Smooth muscle cell (in vitro differentiated cells): ENCODE measurements at regions not wholly inside any gene's neighbourhood (a gene's known extent, or its start where the extent isn't known, plus 50 kb on each side); places are given as distances from the start of the nearest gene placed in this dataset.

Experiments used
- DNase-seq: peaks from one replicate; lab custom pipeline; 2025; ENCODE audit not compliant: unreplicated experiment; lab: John Stamatoyannopoulos, UW
- H2AFZ ChIP-seq: fragments of 200-600 bp; sonication (generic); 2 replicates; pipeline ENCODE4 v1.6.0; 2016; ENCODE audit warnings: antibody characterized with exemption, low read depth, mild to moderate bottlenecking
- H3F3A ChIP-seq: fragments of 200-600 bp; sonication (generic); 2 replicates; pipeline ENCODE4 v1.6.0; 2017; ENCODE audit warnings: antibody characterized with exemption, low read depth
- H3K27ac ChIP-seq: fragments of 200-600 bp; sonication (generic); 2 replicates; pipeline ENCODE4 v1.5.1; 2016; ENCODE audit warnings: low read depth, mild to moderate bottlenecking
- H3K27me3 ChIP-seq: fragments of 200-600 bp; sonication (generic); 2 replicates; pipeline ENCODE4 v1.6.1; 2016; ENCODE audit warnings: low read depth, mild to moderate bottlenecking
- H3K36me3 ChIP-seq: fragments of 200-600 bp; sonication (generic); 2 replicates; pipeline ENCODE4 v1.5.1; 2016; ENCODE audit warnings: low read depth
- H3K4me1 ChIP-seq: fragments of 200-600 bp; sonication (generic); 2 replicates; pipeline ENCODE4 v1.5.1; 2016; ENCODE audit warnings: low read depth
- H3K4me2 ChIP-seq: fragments of 200-600 bp; sonication (generic); 2 replicates; pipeline ENCODE4 v1.6.0; 2016; ENCODE audit warnings: mild to moderate bottlenecking
- H3K4me3 ChIP-seq: fragments of 200-600 bp; sonication (generic); 2 replicates; pipeline ENCODE4 v1.5.1; 2016; ENCODE audit warnings: mild to moderate bottlenecking
- H3K79me2 ChIP-seq: fragments of 200-600 bp; sonication (generic); 2 replicates; pipeline ENCODE4 v1.6.0; 2016; ENCODE audit warnings: low read depth, mild to moderate bottlenecking
- H3K9ac ChIP-seq: fragments of 200-600 bp; sonication (generic); 2 replicates; pipeline ENCODE4 v1.6.0; 2016; ENCODE audit warnings: low read depth
- H3K9me3 ChIP-seq: fragments of 200-600 bp; sonication (generic); replicated peaks from 2 replicates; pipeline ENCODE4 v1.5.1; 2016; ENCODE audit warnings: low read depth
- H4K20me1 ChIP-seq: fragments of 200-600 bp; sonication (generic); 2 replicates; pipeline ENCODE4 v1.6.0; 2016; ENCODE audit warnings: low read depth
- WGBS: methylation state at CpG from one replicate; pipeline ENCODE4 v1.1.7; 2016; ENCODE audit warnings: low lambda C conversion rate; 5-methylcytosine and 5-hydroxymethylcytosine counted together
- TF ChIP-seq, protein P1 (sequence below): fragments of 200-600 bp; sonication (generic); IDR thresholded peaks from 2 replicates; pipeline ENCODE4 v1.5.1; 2017; ENCODE audit warnings: borderline replicate concordance, mild to moderate bottlenecking, antibody characterized with exemption; ENCODE audit not compliant: insufficient read depth, poor library complexity, severe bottlenecking

DNA sequence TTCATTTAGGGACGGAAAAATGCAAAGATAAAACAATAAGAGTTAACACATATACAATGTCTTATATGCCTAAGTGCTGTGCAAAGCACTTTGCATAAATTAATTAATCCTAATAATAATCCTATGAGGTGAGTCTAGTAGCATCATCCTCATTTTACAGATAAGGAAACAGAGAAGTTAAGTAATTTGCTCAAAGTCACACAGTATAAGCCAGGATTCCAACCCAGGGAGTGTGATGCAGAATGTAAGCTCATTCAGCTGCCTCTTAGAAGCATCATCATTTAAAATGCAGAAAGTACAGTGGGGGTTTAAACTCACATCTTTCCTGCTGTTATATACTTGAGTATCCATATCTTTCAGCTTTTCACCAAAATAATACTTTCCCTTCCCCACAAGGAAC is 203.7 kb downstream of the LARP7 start:
- Histone ChIP-seq H2AFZ (no peak overlapping the region), H3K9me3 (no peaks in the 10 kb centered on the region), H3K4me1 (peaks cover 3% of the 10 kb centered on the region), H3K79me2 (no peaks in the 10 kb centered on the region), H3K4me2 (no peak overlapping the region), H3K36me3 (no peaks in the 10 kb centered on the region), H3K27ac (no peak overlapping the region), H3F3A (no peaks in the 10 kb centered on the region), H3K27me3 (no peaks in the 10 kb centered on the region), H3K9ac (no peak overlapping the region), H4K20me1 (no peaks in the 10 kb centered on the region), H3K4me3 (no peak overlapping the region)
- DNase-seq = no peak
- TF ChIP-seq, protein P1, sequence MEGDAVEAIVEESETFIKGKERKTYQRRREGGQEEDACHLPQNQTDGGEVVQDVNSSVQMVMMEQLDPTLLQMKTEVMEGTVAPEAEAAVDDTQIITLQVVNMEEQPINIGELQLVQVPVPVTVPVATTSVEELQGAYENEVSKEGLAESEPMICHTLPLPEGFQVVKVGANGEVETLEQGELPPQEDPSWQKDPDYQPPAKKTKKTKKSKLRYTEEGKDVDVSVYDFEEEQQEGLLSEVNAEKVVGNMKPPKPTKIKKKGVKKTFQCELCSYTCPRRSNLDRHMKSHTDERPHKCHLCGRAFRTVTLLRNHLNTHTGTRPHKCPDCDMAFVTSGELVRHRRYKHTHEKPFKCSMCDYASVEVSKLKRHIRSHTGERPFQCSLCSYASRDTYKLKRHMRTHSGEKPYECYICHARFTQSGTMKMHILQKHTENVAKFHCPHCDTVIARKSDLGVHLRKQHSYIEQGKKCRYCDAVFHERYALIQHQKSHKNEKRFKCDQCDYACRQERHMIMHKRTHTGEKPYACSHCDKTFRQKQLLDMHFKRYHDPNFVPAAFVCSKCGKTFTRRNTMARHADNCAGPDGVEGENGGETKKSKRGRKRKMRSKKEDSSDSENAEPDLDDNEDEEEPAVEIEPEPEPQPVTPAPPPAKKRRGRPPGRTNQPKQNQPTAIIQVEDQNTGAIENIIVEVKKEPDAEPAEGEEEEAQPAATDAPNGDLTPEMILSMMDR = no peak
- 100% methylated on average over 1 of the region's 1 CpG for WGBS

GRCh38 chr4:112842513-112842912 is 205.6 kb downstream of the LARP7 start:
- no peak overlapping the region for H3K4me2 ChIP-seq
- H2AFZ ChIP-seq = no peak overlapping the region
- H3K4me1 ChIP-seq = peaks cover 3% of the 10 kb centered on the region
- no peak overlapping the region for H3K4me3 ChIP-seq
- no peaks in the 10 kb centered on the region for H3K9me3 ChIP-seq
- H3K27me3 ChIP-seq = no peaks in the 10 kb centered on the region
- H3K27ac ChIP-seq = no peak overlapping the region
- DNase-seq = no peak
- no peaks in the 10 kb centered on the region for H3K79me2 ChIP-seq
- H4K20me1 ChIP-seq = no peaks in the 10 kb centered on the region
- H3K9ac ChIP-seq = no peak overlapping the region
- TF ChIP-seq, protein P1 = no peak
- H3K36me3 ChIP-seq = no peaks in the 10 kb centered on the region
- H3F3A ChIP-seq = no peaks in the 10 kb centered on the region
- 93% methylated on average over 10 of the region's 10 CpGs for WGBS

DNA sequence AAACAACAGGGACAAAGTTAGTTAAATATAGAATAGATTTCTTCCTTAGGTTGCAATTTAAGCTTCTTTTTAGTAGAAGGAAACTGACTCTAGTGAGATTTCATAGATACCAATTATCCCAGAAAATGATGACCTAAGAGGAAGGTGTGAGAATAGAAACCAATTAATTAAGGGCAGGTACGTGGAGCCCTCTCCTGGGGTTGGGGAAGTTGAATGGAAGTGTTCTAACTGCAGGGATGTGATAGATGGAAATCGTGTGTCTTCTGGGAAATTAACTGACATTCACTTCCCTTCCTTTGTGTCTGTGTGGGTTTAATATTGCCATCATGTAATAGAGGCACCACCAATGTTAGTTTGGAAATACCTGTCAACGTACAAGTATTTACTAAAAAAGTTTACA is 204.1 kb upstream of the ANK2 start:
- Histone ChIP-seq H4K20me1 (no peaks in the 10 kb centered on the region), H3K27me3 (no peaks in the 10 kb centered on the region), H2AFZ (no peak overlapping the region), H3K4me1 (peaks cover 3% of the 10 kb centered on the region), H3K36me3 (no peaks in the 10 kb centered on the region), H3F3A (no peaks in the 10 kb centered on the region), H3K9me3 (no peaks in the 10 kb centered on the region), H3K9ac (no peak overlapping the region), H3K79me2 (no peaks in the 10 kb centered on the region), H3K27ac (no peak overlapping the region), H3K4me3 (no peak overlapping the region), H3K4me2 (no peak overlapping the region)
- TF ChIP-seq, protein P1 = no peak
- whole genome bisulfite sequencing = 95% methylated on average over 3 of the region's 3 CpGs
- DNase-seq = no peak

- Histone ChIP-seq H3K27me3 (no peaks in the 10 kb centered on the region), H3K4me3 (no peak overlapping the region), H4K20me1 (no peaks in the 10 kb centered on the region), H3K4me2 (no peak overlapping the region), H3K36me3 (no peaks in the 10 kb centered on the region), H3K79me2 (no peaks in the 10 kb centered on the region), H3K27ac (no peak overlapping the region), H3F3A (no peaks in the 10 kb centered on the region), H3K4me1 (no peaks in the 10 kb centered on the region), H3K9me3 (no peaks in the 10 kb centered on the region), H2AFZ (no peak overlapping the region), H3K9ac (no peak overlapping the region)
- no peak for DNase-seq
- TF ChIP-seq, protein P1 = no peak
- 94% methylated on average over 4 of the region's 4 CpGs for WGBS
Measured at GRCh38 chr4:112847045-112847444, 202.4 kb upstream of the ANK2 start.
